Type B pancreatic cell (in vitro differentiated cells): ENCODE measurements at regions not wholly inside any gene's neighbourhood (a gene's known extent, or its start where the extent isn't known, plus 50 kb on each side); places are given as distances from the start of the nearest gene placed in this dataset.

ENCODE experiments used
- DNase-seq: peaks from one replicate; pipeline ENCODE4 v3.0.0; 2021; ENCODE audit warnings: mixed read lengths; ENCODE audit not compliant: unreplicated experiment; ENCODE audit errors: extremely low spot score
- H3K27ac Mint-ChIP-seq: 2 replicates; pipeline ENCODE4 v1.8.0; 2021; ENCODE audit warnings: mild to moderate bottlenecking, mixed read lengths
- H3K27me3 Mint-ChIP-seq: 2 replicates; pipeline ENCODE4 v1.8.0; 2021; ENCODE audit warnings: mixed read lengths
- H3K36me3 Mint-ChIP-seq: 2 replicates; pipeline ENCODE4 v1.8.0; 2021; ENCODE audit warnings: mixed read lengths
- H3K4me1 Mint-ChIP-seq: one replicate; pipeline ENCODE4 v1.8.0; 2021; ENCODE audit warnings: mixed read lengths; ENCODE audit not compliant: unreplicated experiment
- H3K4me3 Mint-ChIP-seq: 2 replicates; pipeline ENCODE4 v1.8.0; 2021; ENCODE audit warnings: mild to moderate bottlenecking, mixed read lengths
- H3K9me3 Mint-ChIP-seq: 2 replicates; pipeline ENCODE4 v1.8.0; 2021; ENCODE audit warnings: mixed read lengths
- TF ChIP-seq, protein P1 (sequence below): fragments of 200-600 bp; sonication (generic); conservative IDR thresholded peaks from 2 replicates; pipeline ENCODE4 v1.5.0; 2021; ENCODE audit warnings: antibody characterized with exemption, mild to moderate bottlenecking

DNA sequence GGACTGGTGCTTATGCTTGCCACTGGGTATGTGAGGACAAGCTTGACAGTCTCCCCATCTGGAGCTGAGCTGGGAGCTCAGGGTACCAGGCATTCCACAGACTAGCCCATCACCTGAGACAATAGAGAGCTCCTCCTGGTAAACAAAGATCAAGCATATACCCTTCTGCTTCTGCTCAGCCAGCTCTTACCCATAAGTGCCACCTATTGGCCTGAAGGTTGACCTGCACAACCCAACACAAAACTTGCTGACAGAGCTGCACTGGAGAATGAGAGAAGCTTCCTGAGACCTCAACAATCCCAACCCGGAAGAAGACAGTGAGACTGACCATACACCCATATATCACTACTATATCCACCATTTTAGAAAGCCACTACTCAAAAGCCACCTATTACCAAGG lies 1049.2 kb upstream of the INTU start:
- peaks cover 5% of the 10 kb centered on the region for H3K9me3 Mint-ChIP-seq
- no peak overlapping the region for H3K4me3 Mint-ChIP-seq
- no peak overlapping the region for H3K27ac Mint-ChIP-seq
- no peak for DNase-seq
- H3K27me3 Mint-ChIP-seq, result no peaks in the 10 kb centered on the region
- no peaks in the 10 kb centered on the region for H3K4me1 Mint-ChIP-seq
- TF ChIP-seq, protein P1, sequence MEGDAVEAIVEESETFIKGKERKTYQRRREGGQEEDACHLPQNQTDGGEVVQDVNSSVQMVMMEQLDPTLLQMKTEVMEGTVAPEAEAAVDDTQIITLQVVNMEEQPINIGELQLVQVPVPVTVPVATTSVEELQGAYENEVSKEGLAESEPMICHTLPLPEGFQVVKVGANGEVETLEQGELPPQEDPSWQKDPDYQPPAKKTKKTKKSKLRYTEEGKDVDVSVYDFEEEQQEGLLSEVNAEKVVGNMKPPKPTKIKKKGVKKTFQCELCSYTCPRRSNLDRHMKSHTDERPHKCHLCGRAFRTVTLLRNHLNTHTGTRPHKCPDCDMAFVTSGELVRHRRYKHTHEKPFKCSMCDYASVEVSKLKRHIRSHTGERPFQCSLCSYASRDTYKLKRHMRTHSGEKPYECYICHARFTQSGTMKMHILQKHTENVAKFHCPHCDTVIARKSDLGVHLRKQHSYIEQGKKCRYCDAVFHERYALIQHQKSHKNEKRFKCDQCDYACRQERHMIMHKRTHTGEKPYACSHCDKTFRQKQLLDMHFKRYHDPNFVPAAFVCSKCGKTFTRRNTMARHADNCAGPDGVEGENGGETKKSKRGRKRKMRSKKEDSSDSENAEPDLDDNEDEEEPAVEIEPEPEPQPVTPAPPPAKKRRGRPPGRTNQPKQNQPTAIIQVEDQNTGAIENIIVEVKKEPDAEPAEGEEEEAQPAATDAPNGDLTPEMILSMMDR, result peak; percentile 36
- H3K36me3 Mint-ChIP-seq, result no peaks in the 10 kb centered on the region

DNA sequence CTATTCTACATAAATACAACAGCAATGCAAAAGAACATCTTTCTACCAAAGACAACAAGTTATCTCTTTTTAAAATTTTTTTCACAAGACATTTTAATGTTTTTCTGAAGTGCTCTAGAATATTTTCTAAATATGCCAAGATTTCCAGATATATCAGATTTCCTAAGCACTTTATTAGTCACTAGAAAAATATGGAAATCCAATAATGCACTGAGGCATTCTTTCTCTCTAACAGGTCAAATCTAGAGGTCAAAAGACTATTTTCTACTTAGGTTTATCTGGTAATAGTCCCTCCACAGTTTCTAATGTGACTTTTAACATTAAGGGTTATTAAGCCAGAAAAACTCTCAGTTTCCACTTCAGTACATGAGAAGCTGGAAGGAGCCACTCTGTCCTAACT lies 1041.2 kb upstream of the INTU start:
- TF ChIP-seq, protein P1, result no peak
- no peak overlapping the region for H3K4me3 Mint-ChIP-seq
- peaks cover 1% of the 10 kb centered on the region for H3K9me3 Mint-ChIP-seq
- H3K27me3 Mint-ChIP-seq, result no peaks in the 10 kb centered on the region
- no peaks in the 10 kb centered on the region for H3K36me3 Mint-ChIP-seq
- H3K27ac Mint-ChIP-seq, result no peak overlapping the region
- DNase-seq, result no peak
- peaks cover 5% of the 10 kb centered on the region for H3K4me1 Mint-ChIP-seq

DNA sequence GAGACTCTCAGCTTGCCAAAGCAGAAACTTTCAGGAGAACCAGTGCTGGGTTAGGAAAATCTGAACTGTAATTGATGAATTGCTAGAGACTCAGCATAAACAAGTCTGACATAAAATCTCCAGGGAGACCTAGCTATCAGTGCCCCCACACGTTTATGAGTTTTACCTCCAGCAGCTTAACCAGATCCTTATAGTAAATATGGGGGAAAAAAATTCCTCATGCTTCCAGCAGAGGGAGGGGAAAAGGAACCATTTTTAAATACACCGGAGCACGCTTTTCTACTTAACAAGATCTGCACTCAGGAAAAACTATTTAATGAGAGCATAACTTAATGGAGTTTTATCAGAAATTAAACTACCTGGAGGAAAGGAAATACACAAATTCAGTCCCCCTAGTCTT lies 1040.7 kb upstream of the INTU start:
- DNase-seq, result no peak
- Mint-ChIP-seq H3K36me3 (no peaks in the 10 kb centered on the region), H3K27ac (no peak overlapping the region)

DNA sequence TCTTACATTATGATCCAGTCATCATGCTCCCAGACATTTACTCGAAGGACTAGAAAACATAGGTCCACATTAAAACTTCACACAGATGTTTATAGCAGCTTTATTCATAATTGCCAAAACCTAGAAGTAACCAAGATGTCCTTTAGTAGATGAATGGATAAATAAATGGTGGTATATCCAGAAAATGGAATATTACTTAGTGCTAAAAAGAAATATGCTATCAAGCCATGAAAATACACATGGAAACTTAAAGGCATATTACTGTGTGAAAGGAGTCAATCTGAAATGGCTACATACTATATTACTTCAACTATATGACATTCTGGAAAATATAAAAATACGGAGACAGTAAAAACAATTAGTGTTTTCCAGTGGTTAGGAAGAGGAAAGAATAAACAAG lies 1039.1 kb upstream of the INTU start:
- Mint-ChIP-seq H3K9me3 (no peaks in the 10 kb centered on the region), H3K27me3 (no peaks in the 10 kb centered on the region), H3K4me1 (peaks cover 5% of the 10 kb centered on the region), H3K36me3 (no peaks in the 10 kb centered on the region), H3K4me3 (no peak overlapping the region), H3K27ac (no peak overlapping the region)
- TF ChIP-seq, protein P1, result no peak
- DNase-seq, result no peak

More for the DNA sequence above, 1040.7 kb upstream of the INTU start:
- Mint-ChIP-seq H3K4me1 (peaks cover 5% of the 10 kb centered on the region), H3K4me3 (no peak overlapping the region), H3K9me3 (no peaks in the 10 kb centered on the region), H3K27me3 (no peaks in the 10 kb centered on the region)
- TF ChIP-seq, protein P1, result peak; percentile 70

DNA sequence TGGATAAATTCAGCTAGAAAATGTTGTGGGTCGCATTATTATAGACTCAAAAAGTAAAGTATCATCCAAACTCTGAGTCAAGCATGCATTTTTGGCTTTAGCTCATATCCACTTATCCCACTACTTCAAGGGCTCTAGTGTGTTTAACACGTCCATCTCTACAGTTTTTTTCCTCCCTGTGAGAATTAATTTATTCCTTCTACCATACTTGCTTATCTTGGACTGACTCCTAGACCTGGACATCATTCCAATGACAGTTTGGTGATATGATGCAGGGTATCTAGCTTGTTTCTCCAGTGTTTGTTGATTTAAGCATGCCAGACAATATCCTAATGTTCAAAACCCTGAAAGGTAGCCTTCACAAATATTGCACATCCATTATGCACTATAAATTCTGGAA lies 1037.1 kb upstream of the INTU start:
- no peaks in the 10 kb centered on the region for H3K9me3 Mint-ChIP-seq
- TF ChIP-seq, protein P1, result no peak
- no peaks in the 10 kb centered on the region for H3K27me3 Mint-ChIP-seq
- no peaks in the 10 kb centered on the region for H3K36me3 Mint-ChIP-seq
- DNase-seq, result no peak
- no peak overlapping the region for H3K4me3 Mint-ChIP-seq
- H3K4me1 Mint-ChIP-seq, result peaks cover 5% of the 10 kb centered on the region
- H3K27ac Mint-ChIP-seq, result no peak overlapping the region

DNA sequence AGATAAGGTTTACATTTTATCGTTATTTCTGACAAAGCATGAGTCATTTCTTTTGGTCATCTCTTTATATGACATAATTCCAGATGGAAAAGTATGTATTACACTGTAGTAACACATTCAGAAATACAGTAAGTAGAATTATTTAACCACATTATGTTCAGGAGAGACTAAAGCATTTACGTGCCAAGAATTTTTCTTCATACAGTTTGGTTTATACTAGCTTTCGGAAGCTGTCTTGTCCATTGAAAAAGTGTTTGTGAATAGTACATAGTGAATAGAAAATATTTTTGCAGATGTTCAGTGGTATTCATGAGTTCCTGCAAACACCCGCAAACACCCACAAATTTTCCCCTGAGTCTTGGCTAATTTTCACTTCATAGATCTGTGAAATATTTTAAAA lies 1033.0 kb upstream of the INTU start:
- TF ChIP-seq, protein P1, result no peak
- no peaks in the 10 kb centered on the region for H3K36me3 Mint-ChIP-seq
- H3K27me3 Mint-ChIP-seq, result no peaks in the 10 kb centered on the region
- H3K27ac Mint-ChIP-seq, result no peak overlapping the region
- H3K9me3 Mint-ChIP-seq, result no peaks in the 10 kb centered on the region
- DNase-seq, result no peak
- H3K4me1 Mint-ChIP-seq, result no peaks in the 10 kb centered on the region
- no peak overlapping the region for H3K4me3 Mint-ChIP-seq
